IMR-90 (cell line): ENCODE measurements at regions not wholly inside any gene's neighbourhood (a gene's known extent, or its start where the extent isn't known, plus 50 kb on each side); places are given as distances from the start of the nearest gene placed in this dataset.
A peak's percentile ranks its signal among the peaks of the same experiment; 100 is the strongest.

Experiments
- ATAC-seq: fragments of 200-7000 bp; cut with Tn5 transposase; 2 replicates; pipeline ENCODE4 v1.9.1; 2020; ENCODE audit warnings: low read depth, mild to moderate bottlenecking, moderate library complexity
- BruUV-seq: library from RNA; stranded (reverse); fragments of 400-500 nt; replicated peaks from 2 replicates; lab custom pipeline; 2021; lab: Mats Ljungman, UMichigan
- CTCF ChIA-PET: fragments of 300-600 bp; formaldehyde crosslinking; extraction: SDS; loops from one replicate; lab custom pipeline; 2021; ENCODE audit warnings: antibody characterized with exemption; lab: Yijun Ruan, JAX
- POLR2A ChIA-PET: fragments of 300-600 bp; sonication (Branson Sonifier 250); formaldehyde crosslinking; loops from one replicate; lab custom pipeline; 2022; ENCODE audit warnings: antibody characterized with exemption; ENCODE audit not compliant: unreplicated experiment; lab: Charles Lee
- DNase-seq: peaks from one replicate; pipeline ENCODE4 v3.0.0; 2013
- H2AFZ ChIP-seq: replicated peaks from 2 replicates; pipeline ENCODE3; 2013; ENCODE audit warnings: low read length, mild to moderate bottlenecking; ENCODE audit not compliant: poor library complexity
- H2AK5ac ChIP-seq: 2 replicates; pipeline ENCODE4 v1.6.1; 2013; ENCODE audit warnings: low read depth, low read length, inconsistent platforms
- H2AK9ac ChIP-seq: replicated peaks from 2 replicates; pipeline ENCODE3; 2013; ENCODE audit warnings: mild to moderate bottlenecking, low read depth, low read length, moderate library complexity; ENCODE audit not compliant: poor library complexity
- H2BK120ac ChIP-seq: 2 replicates; pipeline ENCODE4 v1.6.1; 2013; ENCODE audit warnings: low read depth, low read length, inconsistent platforms
- H2BK15ac ChIP-seq: 3 replicates; pipeline ENCODE4 v1.6.1; 2013; ENCODE audit warnings: low read depth, low read length, inconsistent platforms
- H2BK20ac ChIP-seq: 2 replicates; pipeline ENCODE4 v1.6.1; 2013; ENCODE audit warnings: low read depth, mild to moderate bottlenecking, inconsistent platforms, low read length, moderate library complexity
- H2BK5ac ChIP-seq: 2 replicates; pipeline ENCODE4 v1.6.1; 2013; ENCODE audit warnings: mild to moderate bottlenecking, low read depth, low read length, inconsistent platforms; ENCODE audit not compliant: poor library complexity, severe bottlenecking
- H3K14ac ChIP-seq: replicated peaks from 2 replicates; pipeline ENCODE4 v1.6.1; 2013; ENCODE audit warnings: low read depth, low read length, inconsistent platforms
- H3K18ac ChIP-seq: 2 replicates; pipeline ENCODE4 v1.6.1; 2013; ENCODE audit warnings: low read depth, low read length, control low read depth
- H3K23ac ChIP-seq: 2 replicates; pipeline ENCODE4 v1.6.1; 2013; ENCODE audit warnings: low read depth, low read length, inconsistent platforms
- H3K27ac ChIP-seq: 2 replicates; pipeline ENCODE4 v1.5.1; 2013; ENCODE audit warnings: mild to moderate bottlenecking, control low read depth, low read length; ENCODE audit not compliant: insufficient read depth
- H3K27me3 ChIP-seq: 2 replicates; pipeline ENCODE4 v1.6.1; 2013; ENCODE audit warnings: low read length; ENCODE audit not compliant: control insufficient read depth, insufficient read depth
- H3K36me3 ChIP-seq: 2 replicates; pipeline ENCODE4 v1.6.1; 2013; ENCODE audit warnings: low read length, mixed read lengths; ENCODE audit not compliant: control insufficient read depth, insufficient read depth
- H3K4ac ChIP-seq: 2 replicates; pipeline ENCODE4 v1.6.1; 2013; ENCODE audit warnings: low read depth, low read length, inconsistent platforms
- H3K4me1 ChIP-seq: 2 replicates; pipeline ENCODE4 v1.6.1; 2013; ENCODE audit warnings: low read length, mixed read lengths; ENCODE audit not compliant: control insufficient read depth, insufficient read depth
- H3K4me2 ChIP-seq: 2 replicates; pipeline ENCODE4 v1.6.1; 2013; ENCODE audit warnings: low read depth, mild to moderate bottlenecking, control low read depth, low read length, moderate library complexity
- H3K4me3 ChIP-seq: 2 replicates; pipeline ENCODE4 v1.5.1; 2013; ENCODE audit warnings: low read depth, mild to moderate bottlenecking, control low read depth, low read length, moderate library complexity; ENCODE audit not compliant: insufficient read depth
- H3K56ac ChIP-seq: 2 replicates; pipeline ENCODE4 v1.6.1; 2013; ENCODE audit warnings: low read length, inconsistent platforms; ENCODE audit not compliant: insufficient read depth; ENCODE audit errors: extremely low read depth
- H3K79me1 ChIP-seq, 2 experiments: 2 replicates each; pipeline ENCODE4 v1.6.1; 2013; ENCODE audit warnings: low read length in 2 of 2, inconsistent platforms in 1 of 2, low read depth in 1 of 2
- H3K9ac ChIP-seq: 2 replicates; pipeline ENCODE4 v1.6.1; 2013; ENCODE audit warnings: low read depth, low read length, control low read depth
- H3K9me1 ChIP-seq: 2 replicates; pipeline ENCODE4 v1.6.1; 2013; ENCODE audit warnings: low read length, inconsistent platforms; ENCODE audit not compliant: insufficient read depth
- H3K9me3 ChIP-seq: 2 replicates; pipeline ENCODE4 v1.6.1; 2013; ENCODE audit warnings: low read length; ENCODE audit not compliant: control insufficient read depth, insufficient read depth
- H4K20me1 ChIP-seq: 2 replicates; pipeline ENCODE4 v1.6.1; 2013; ENCODE audit warnings: low read length, inconsistent platforms; ENCODE audit not compliant: insufficient read depth
- H4K5ac ChIP-seq: 2 replicates; pipeline ENCODE4 v1.6.1; 2013; ENCODE audit warnings: mild to moderate bottlenecking, low read depth, low read length, control low read depth
- H4K8ac ChIP-seq, 2 experiments: 2 replicates each; pipeline ENCODE4 v1.6.1; 2013; ENCODE audit warnings: low read depth in 2 of 2, low read length in 2 of 2, control low read depth in 1 of 2, inconsistent platforms in 1 of 2
- H4K91ac ChIP-seq: 2 replicates; pipeline ENCODE4 v1.6.1; 2013; ENCODE audit warnings: low read depth, low read length, inconsistent platforms; ENCODE audit not compliant: insufficient read depth
- RCOR1 ChIP-seq: IDR thresholded peaks from 2 replicates; pipeline ENCODE4 v1.6.1; 2012; ENCODE audit warnings: mild to moderate bottlenecking, low read length, improper control_type of control experiment; ENCODE audit not compliant: insufficient replicate concordance
- WGBS, 2 experiments: methylation state at CpG; one replicate each; pipeline versions ENCODE4 v1.1.5 to v1.1.7; 2013; ENCODE audit warnings: missing lambda C conversion rate in 2 of 2; ENCODE audit not compliant: insufficient read length in 1 of 2; ENCODE audit errors: extremely low coverage in 2 of 2; 5-methylcytosine and 5-hydroxymethylcytosine counted together
- dilution Hi-C: fragments of 300-500 bp; cut with HindIII; formaldehyde crosslinking; loops from one replicate; pipeline ENCODE4 v1.14.3; 2018; ENCODE audit warnings: low sequenced_read_pairs; ENCODE audit not compliant: unreplicated experiment
- in situ Hi-C: fragments of 300-500 bp; cut with MboI; formaldehyde crosslinking; loops from 3 replicates; pipeline ENCODE4 v1.14.3; 2019; ENCODE audit warnings: low sequenced_read_pairs, inconsistent platforms, mixed read lengths
- intact Hi-C: fragments of 100-400 bp; cut with micrococcal nuclease; formaldehyde crosslinking; loops from 2 replicates; pipeline ENCODE4 v1.10.0; 2022

DNA sequence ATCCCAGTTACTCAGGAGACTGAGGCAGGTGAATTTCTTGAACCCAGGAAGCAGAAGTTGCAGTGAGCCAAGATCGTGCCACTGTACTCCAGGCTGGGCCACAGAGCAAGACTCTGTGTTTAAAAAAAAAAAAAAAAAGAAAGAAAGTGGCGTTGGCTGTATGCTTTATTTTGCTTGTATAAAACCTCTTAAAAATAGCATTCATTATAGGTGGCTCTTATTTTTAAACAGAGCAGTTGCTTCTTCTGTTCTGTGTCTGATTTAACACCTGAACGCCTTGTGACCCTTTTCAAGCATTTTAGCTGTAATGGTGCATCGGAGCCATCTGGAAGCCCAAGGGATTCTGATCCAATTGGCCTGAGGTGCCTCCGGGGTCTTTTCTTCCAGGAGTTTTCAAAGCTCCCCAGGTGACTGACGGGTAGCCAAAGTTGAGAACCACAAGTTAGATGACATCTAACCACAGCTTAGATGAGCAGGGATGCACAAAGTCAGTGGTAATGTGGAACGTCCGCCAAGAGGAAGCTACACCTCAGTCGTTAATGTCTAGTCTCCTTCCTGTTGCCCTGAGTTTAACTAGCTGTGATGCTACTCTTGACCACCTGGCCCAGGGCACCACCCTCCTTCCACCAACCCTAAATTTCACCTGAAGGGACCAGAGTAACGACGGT lies 274.6 kb upstream of the KLF6 start:
- ChIA-PET CTCF (no interaction called here), POLR2A (no interaction called here)
- Histone ChIP-seq H3K4me3 (no peak overlapping the region), H3K18ac (no peak overlapping the region), H2AFZ (peak overlapping the region; percentile 51), H2BK5ac (no peak overlapping the region), H3K79me1 (no peaks in the 10 kb centered on the region), H2AK9ac (peak overlapping the region; percentile 72), H3K4ac (no peak overlapping the region), H4K8ac (no peak overlapping the region), H3K9ac (no peak overlapping the region), H3K9me1 (peaks cover 5% of the 10 kb centered on the region; the same call in 1 of the 2 replicates), H3K4me2 (no peak overlapping the region), H4K91ac (no peak overlapping the region), H2BK120ac (no peak overlapping the region), H2BK15ac (no peak overlapping the region; the same call in 2 of the 3 replicates), H3K9me3 (no peaks in the 10 kb centered on the region), H3K4me1 (0 out of 2 replicates have a peak, but pooled peaks cover 2% of the 10 kb centered on the region), H4K5ac (no peak overlapping the region), H3K27ac (no peak overlapping the region), H3K56ac (no peak overlapping the region), H4K20me1 (no peaks in the 10 kb centered on the region), H3K27me3 (no peaks in the 10 kb centered on the region), H2BK20ac (no peak overlapping the region), H2AK5ac (peak overlapping the region; percentile 45; the same call in 1 of the 2 replicates), H3K14ac (no peak overlapping the region), H3K23ac (no peak overlapping the region), H3K36me3 (no peaks in the 10 kb centered on the region)
- ATAC-seq (no peak), DNase-seq (no peak)
- 97% methylated on average over 5 of the region's 11 CpGs; no CpG with 5 or more reads in 1 of the 2 experiments for WGBS, 2 experiments
- dilution Hi-C loops = no loop called here
- BruUV-seq = no TSS peak
- in situ Hi-C loops = no loop called here
- no peak for TF ChIP-seq RCOR1
- intact Hi-C loops = no loop called here
